GM18861 (cell line): ENCODE measurements at regions not wholly inside any gene's neighbourhood (a gene's known extent, or its start where the extent isn't known, plus 50 kb on each side); places are given as distances from the start of the nearest gene placed in this dataset.
"Not testable (repeated sequence)": the region's sequence is repeated elsewhere in the genome, so short reads cannot be mapped to it uniquely, and the experiment has no call there.

Experiments
- ATAC-seq: cut with Tn5 transposase; IDR thresholded peaks from one replicate; pipeline ENCODE4 v1.9.1; 2021; ENCODE audit not compliant: unreplicated experiment

- ATAC-seq = no peak
Observed at GRCh38 chr10:105745596-105746148, 1104.6 kb downstream of the SORCS3 start.

DNA sequence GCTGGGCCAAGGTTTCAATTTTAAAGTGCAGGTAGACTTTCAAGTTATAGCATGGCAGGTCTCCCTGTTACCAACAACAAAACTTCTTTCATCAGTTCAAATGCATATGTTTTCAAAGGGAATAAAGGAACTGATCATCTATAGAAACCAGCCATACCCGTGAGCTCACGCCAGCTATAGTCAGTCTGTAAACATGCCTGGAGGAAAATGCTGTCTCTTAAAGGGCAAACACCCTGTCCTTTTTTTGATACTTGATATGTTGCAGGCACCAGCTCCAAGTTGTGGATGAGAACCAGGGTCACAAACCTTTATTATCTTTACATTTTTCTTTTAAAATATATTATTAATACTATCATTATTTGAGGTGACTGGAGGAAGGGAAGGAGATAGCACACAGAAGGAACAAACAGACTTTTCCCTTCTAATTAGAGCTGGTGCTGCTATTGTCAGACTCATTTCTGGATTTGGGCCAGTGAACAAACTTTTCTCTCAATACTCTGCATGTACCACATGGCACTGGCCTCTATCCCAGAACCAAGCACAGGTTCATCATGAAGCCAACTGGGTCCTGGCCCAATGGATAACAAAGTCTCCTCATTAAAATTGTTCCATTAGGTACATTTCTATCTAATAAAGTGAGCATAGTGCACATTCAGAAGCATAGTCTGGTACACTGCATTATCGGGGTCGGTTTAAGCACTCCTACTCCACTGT, 1102.4 kb downstream of the SORCS3 start:
- no peak for ATAC-seq

DNA sequence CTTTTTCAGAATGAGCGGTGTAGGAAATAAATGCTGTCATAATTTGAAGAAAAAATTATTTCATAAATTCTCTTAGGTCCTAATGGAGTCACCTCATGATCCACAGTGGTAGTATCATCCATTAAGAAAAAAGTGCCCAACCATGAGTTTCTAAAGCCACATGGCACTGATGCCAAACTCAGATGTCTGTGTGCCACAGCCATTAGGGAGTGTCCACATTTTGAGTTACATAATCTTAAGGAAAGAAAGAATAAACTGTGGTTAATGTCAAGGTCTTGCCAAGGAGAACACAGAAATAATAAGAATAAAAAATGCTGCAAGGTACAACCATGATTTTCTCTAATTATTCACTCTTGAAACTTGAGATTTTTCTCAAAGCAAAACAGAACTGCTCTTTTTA, 1101.8 kb downstream of the SORCS3 start:
- no peak for ATAC-seq

GRCh38 chr10:105742184-105742583, 1101.1 kb downstream of the SORCS3 start:
- no peak for ATAC-seq

DNA sequence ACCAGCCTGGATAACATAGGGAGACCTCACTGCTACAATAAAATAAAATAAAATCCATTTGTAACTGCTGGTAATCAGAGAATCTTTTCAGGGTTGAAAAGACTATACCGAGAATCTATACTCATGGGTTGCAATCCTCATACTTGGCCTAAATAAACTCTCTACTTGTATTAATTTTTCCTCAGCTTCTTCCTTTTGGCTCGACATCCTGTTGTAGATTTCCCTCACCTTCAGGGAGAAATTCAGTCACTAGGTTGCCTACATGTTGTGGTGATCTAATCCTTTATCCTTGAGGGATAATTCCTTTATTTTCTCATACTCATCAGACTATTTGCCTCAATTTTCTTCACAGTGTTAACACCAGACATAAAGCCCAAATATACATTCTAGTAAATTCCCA, 1093.4 kb downstream of the SORCS3 start:
- ATAC-seq = no peak

DNA sequence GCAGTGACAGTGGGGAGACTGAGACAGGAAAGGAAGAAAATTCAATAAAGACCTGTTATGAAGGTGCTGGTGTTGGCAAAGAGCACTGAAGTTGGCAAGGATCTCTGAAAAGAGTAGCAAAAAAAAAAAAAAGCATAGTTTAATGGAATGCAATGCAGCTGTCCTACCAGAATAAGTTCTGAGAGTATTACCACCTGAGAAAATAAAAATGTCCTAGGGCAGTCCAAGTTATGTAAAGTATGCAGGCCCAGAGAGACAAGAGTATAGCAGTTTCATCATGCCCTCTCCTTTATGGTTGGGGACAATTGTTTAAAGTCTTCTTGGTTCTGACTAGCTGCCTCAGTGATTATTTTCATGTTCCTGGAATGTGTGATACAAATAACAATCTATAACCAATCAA, 1092.8 kb downstream of the SORCS3 start:
- ATAC-seq = no peak

- no peak for ATAC-seq
Observed at GRCh38 chr10:105729428-105729827, 1088.3 kb downstream of the SORCS3 start.

- ATAC-seq = not testable (repeated sequence)
Observed at GRCh38 chr10:105727586-105727985, 1086.5 kb downstream of the SORCS3 start.

DNA sequence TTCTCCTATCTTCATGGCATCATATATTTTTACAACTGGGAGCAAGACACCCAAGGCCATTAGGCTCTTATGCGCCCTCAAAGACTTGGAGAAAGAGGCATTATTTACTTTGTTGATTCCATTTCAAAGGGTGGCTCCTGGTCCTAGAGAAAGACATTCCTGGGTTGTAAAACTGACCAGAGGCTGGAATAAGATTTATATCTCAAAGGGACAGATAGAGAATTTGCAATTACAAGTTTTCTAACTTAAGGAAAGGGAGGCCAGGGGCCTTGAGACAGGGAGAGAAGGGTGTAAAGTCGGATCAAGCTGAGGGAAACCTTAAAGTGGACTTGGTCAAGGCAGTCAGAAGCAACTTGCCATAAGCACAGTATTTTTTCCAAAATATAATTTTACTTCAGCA, 1086.0 kb downstream of the SORCS3 start:
- ATAC-seq = no peak

- no peak for ATAC-seq
Observed at GRCh38 chr10:105726149-105726548, 1085.1 kb downstream of the SORCS3 start.

DNA sequence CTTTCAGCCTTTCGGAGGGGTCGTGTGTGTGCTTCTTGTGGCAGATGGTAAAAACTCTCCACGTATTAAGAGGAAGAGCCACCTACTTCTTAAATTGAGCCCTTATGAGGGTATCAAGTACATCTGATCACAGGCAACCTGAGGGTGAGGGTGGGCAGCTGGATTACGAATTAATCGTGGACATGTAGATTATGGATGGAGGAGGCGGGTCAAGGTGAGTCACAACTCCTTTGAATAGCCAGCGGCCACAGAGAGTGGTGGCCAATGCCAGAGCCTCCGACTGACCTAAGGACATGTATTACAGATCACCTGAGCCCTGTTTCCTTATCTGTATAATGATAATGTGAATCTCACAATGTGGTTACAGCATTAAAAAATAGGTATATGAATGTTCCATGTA, 1083.9 kb downstream of the SORCS3 start:
- no peak for ATAC-seq

GRCh38 chr10:105718207-105718995, 1077.3 kb downstream of the SORCS3 start:
- no peak for ATAC-seq

DNA sequence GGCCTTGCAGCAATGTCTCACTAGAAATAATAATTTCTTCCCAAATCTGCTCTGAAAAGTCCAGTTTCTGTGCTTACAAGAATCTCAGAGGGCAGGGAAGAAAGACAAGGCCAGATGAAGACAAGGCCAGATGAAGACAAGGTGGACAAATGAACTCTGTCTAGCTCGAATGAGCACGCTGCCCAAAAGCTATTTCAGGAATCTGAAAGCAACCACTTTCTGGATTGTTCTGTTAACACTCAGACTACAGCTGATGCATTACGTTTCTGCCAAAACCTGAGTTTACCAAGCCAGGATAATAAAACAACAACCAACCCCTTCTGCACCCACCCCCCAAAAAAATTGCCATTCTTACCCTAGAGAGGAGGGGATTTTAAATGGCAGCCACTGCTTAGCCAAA, 1073.6 kb downstream of the SORCS3 start:
- no peak for ATAC-seq

DNA sequence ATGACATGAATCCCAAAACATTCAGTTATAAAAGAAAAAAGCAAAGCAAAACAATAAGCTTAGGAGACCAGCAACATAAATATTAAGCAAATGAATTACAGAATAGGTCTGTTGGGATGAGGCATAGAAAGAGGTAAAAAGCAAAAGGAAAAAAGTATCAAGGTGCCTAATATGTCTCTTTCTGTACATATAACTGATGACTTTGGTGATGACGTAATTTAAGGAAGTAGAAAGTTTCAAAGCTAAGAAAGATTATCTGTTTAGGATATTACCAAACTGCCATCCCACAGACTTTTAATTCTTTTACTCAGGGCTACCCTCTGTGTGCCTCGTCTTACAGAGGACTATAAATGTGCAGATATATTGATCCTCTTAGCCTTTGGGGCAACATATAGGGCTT, 1066.5 kb downstream of the SORCS3 start:
- ATAC-seq = no peak

- no peak for ATAC-seq
Observed at GRCh38 chr10:105706281-105707026, 1065.4 kb downstream of the SORCS3 start.

- ATAC-seq = no peak
Observed at GRCh38 chr10:105702211-105702610, 1061.1 kb downstream of the SORCS3 start.

GRCh38 chr10:105700218-105700617, 1059.1 kb downstream of the SORCS3 start:
- no peak for ATAC-seq

GRCh38 chr10:105699504-105699903, 1058.4 kb downstream of the SORCS3 start:
- no peak for ATAC-seq

GRCh38 chr10:105698592-105698991, 1057.5 kb downstream of the SORCS3 start:
- ATAC-seq = no peak

DNA sequence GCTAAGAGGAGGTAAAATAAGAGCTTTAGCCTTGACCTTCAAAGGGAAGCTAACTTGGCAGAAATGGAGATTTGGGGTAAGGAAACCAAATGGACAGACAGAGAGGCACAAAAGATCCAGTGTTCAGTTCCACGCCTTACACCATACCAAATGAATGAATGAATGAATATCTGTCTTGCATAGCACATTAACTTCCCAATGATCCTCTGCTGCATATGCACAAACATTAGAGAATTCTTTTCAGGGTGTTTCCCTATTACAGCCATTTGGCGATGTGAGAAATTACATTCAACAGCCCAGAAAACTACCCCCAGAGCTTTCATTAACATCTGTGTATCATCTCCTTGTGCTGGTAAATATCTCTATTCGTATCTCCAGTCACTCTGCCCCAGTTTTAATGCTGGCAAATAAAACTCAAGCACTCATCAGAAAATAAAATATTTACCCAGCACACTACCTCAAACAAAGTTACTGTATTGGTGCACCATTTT, 1056.2 kb downstream of the SORCS3 start:
- no peak for ATAC-seq

GRCh38 chr10:105691811-105692210, 1050.7 kb downstream of the SORCS3 start:
- no peak for ATAC-seq
